Smooth muscle cell of the brain vasculature (primary cell): ENCODE measurements at regions not wholly inside any gene's neighbourhood (a gene's known extent, or its start where the extent isn't known, plus 50 kb on each side); places are given as distances from the start of the nearest gene placed in this dataset.

ENCODE experiments used
- DNase-seq: peaks from one replicate; pipeline ENCODE4 v3.0.0-alpha.2; 2012; ENCODE audit warnings: low read depth, low spot score

GRCh38 chr3:152957491-152957890 lies 122.6 kb downstream of the P2RY1 start:
- no peak for DNase-seq

GRCh38 chr3:152959307-152959706 lies 124.4 kb downstream of the P2RY1 start:
- DNase-seq, result no peak

DNA sequence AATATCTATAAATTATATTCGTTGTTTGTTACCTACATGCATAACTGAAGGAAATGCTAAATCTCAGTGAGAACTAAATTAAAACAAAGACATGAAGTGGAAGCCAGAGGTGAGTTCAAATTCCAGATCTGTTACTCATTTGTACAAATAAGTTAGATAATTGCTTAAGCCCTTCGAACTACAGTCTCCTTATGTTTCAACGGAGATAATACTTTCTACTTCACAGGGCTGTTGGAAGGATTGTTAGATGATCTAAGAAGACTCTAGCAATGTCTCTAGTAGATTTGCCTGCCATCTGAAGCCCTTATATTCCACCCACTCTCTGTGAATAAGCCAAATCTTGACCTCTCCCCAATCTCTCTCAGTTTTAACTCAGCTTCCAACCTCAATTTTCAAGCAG lies 125.8 kb downstream of the P2RY1 start:
- no peak for DNase-seq

GRCh38 chr3:152961323-152961722 lies 126.4 kb downstream of the P2RY1 start:
- DNase-seq, result peak; percentile 6

- DNase-seq, result no peak
Observed at GRCh38 chr3:152964911-152965609, 130.1 kb downstream of the P2RY1 start.

- DNase-seq, result no peak
Observed at GRCh38 chr3:152968388-152969024, 133.6 kb downstream of the P2RY1 start.

- DNase-seq, result no peak
Observed at GRCh38 chr3:152969557-152970300, 134.8 kb downstream of the P2RY1 start.

- DNase-seq, result no peak
Observed at GRCh38 chr3:152970851-152971250, 135.9 kb downstream of the P2RY1 start.

- no peak for DNase-seq
Observed at GRCh38 chr3:152971880-152972279, 136.9 kb downstream of the P2RY1 start.

GRCh38 chr3:152973575-152973974 lies 138.6 kb downstream of the P2RY1 start:
- no peak for DNase-seq

GRCh38 chr3:152976239-152976638 lies 141.3 kb downstream of the P2RY1 start:
- DNase-seq, result no peak

GRCh38 chr3:152977366-152977765 lies 142.4 kb downstream of the P2RY1 start:
- DNase-seq, result no peak

DNA sequence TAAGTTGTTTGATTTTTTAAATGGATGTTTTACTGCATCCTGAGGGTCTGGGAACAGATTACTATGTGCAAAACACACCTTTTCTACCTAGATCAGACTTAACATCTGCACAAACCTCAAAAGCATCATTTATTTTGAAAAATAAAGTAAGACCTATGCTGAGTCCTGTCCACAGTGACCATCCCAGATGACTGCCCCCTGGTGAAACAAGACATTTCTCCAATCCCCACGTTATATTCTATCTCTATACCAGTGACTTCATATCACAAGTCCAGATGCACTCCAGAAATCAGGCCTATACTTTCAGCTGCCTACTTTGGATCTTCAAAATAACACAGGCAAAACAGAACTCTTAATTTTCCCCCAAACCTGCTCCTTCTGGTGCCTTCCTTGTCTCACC lies 143.2 kb downstream of the P2RY1 start:
- DNase-seq, result no peak

DNA sequence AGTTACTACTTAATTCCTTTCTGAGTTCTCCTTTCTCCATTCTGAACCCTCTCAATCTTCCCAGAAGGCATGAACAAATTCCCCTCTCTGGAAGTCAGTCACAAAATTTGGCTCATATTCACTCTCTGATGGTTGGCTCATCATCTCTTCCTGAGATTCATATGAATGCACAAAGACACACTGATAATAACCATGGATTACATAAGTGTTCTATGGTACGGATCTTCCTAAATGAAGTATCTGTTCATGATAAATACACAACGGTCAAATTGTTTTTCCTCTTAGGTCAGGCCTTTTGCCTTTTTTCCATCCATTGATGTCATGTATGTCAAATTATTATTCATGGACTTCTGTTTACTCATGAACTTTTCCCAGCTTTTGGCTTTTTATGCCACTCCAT lies 162.6 kb downstream of the P2RY1 start:
- DNase-seq, result no peak

- DNase-seq, result no peak
Observed at GRCh38 chr3:152998591-152998990, 163.4 kb upstream of the RAP2B start.

DNA sequence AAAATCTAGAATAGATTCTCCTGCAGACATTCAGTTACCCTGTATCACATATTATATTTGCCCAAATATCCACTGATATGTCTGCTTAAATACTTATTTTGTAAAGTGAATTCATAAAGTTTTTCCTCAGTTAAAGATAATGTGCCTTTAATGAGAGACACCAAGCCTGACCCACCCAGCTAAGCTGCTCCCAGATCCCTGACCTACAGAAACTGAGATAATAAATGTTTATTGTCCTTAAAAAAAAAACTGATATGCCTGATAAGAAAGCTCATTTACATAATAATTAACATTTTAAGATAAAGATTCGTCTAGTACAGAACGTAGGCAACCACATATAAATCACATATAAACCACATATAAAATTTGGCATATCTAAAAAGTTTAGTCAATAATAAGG lies 161.7 kb upstream of the RAP2B start:
- DNase-seq, result no peak

GRCh38 chr3:153001210-153002078 lies 160.6 kb upstream of the RAP2B start:
- DNase-seq, result no peak

- DNase-seq, result no peak
Observed at GRCh38 chr3:153003441-153003840, 158.6 kb upstream of the RAP2B start.

- DNase-seq, result no peak
Observed at GRCh38 chr3:153003862-153004261, 158.2 kb upstream of the RAP2B start.

- DNase-seq, result no peak
Observed at GRCh38 chr3:153008226-153008625, 153.8 kb upstream of the RAP2B start.

DNA sequence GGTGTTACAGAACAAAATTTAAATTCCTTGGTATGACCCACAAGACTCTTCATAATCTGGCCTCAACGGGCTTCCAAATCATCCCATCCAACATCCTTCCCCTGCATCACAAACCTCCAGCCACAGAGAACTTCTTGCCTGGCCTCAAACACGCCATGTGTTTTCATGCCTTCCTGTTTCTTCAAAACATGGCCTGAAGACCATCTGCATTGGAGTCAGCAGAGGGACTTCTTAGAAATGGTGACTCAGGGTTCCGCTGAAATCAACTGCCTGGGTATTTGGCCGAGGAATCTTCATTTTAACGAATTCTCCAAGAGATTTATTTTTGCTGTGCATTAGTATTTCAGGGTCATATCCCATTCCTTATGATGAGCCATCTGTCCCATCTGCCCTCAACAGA lies 138.1 kb upstream of the RAP2B start:
- no peak for DNase-seq

- no peak for DNase-seq
Observed at GRCh38 chr3:153026026-153026425, 136.0 kb upstream of the RAP2B start.
